Endothelial cell of umbilical vein (primary cell): ENCODE measurements at regions not wholly inside any gene's neighbourhood (a gene's known extent, or its start where the extent isn't known, plus 50 kb on each side); places are given as distances from the start of the nearest gene placed in this dataset.

Source experiments
- BruUV-seq: library from RNA; stranded (reverse); fragments of 400-500 nt; replicated peaks from 2 replicates; lab custom pipeline; 2021; lab: Mats Ljungman, UMichigan
- CTCF ChIA-PET: fragments of 300-600, 350-600 bp; sonication (Branson Sonifier 250); formaldehyde crosslinking; loops from one replicate; lab custom pipeline; 2021; ENCODE audit warnings: antibody characterized with exemption, inconsistent platforms; lab: Charles Lee
- POLR2A ChIA-PET: fragments of 300-600, 350-600 bp; sonication (Branson Sonifier 250); formaldehyde crosslinking; loops from one replicate; lab custom pipeline; 2021; ENCODE audit warnings: antibody characterized with exemption, inconsistent platforms; lab: Charles Lee
- DNase-seq: peaks from one replicate; pipeline ENCODE4 v3.0.0-alpha.2; 2011; ENCODE audit warnings: low read depth, low spot score
- FAIRE-seq: peaks from 2 replicates; lab custom pipeline; 2011; peaks lifted over from hg19 to GRCh38; lab: Jason Lieb, UNC
- H2AFZ ChIP-seq: 2 replicates; pipeline ENCODE4 v1.6.0; 2012; ENCODE audit warnings: low read depth, low read length, control low read depth, inconsistent platforms
- H3K27ac ChIP-seq: 2 replicates; pipeline ENCODE4 v1.5.1; 2011; ENCODE audit warnings: low read depth, mild to moderate bottlenecking, control low read depth, low read length, moderate library complexity; ENCODE audit not compliant: insufficient read depth
- H3K27me3 ChIP-seq, 2 experiments: 2 replicates each; pipeline versions ENCODE4 v1.6.0 to v1.6.1; 2011; ENCODE audit warnings: low read length in 2 of 2, mixed read lengths in 1 of 2; ENCODE audit not compliant: control insufficient read depth in 2 of 2, insufficient read depth in 2 of 2
- H3K36me3 ChIP-seq, 2 experiments: 2 replicates in 1 of 2; 3 replicates in 1 of 2; pipeline ENCODE4 v1.5.1; 2011; ENCODE audit warnings: low read length in 2 of 2, mild to moderate bottlenecking in 1 of 2, moderate library complexity in 1 of 2; ENCODE audit not compliant: control insufficient read depth in 2 of 2, insufficient read depth in 2 of 2; ENCODE audit errors: extremely low read depth in 1 of 2
- H3K4me1 ChIP-seq: 3 replicates; pipeline ENCODE4 v1.5.1; 2011; ENCODE audit warnings: mild to moderate bottlenecking, low read length; ENCODE audit not compliant: control insufficient read depth, insufficient read depth; ENCODE audit errors: extremely low read depth
- H3K4me2 ChIP-seq: 2 replicates; pipeline ENCODE4 v1.6.1; 2011; ENCODE audit warnings: low read length, control low read depth, mixed read lengths; ENCODE audit not compliant: insufficient read depth
- H3K4me3 ChIP-seq, 3 experiments: fragments of 200-600 bp in 1 of 3; sonication (generic), shearing (Covaris generic) in 1 of 3; replicated peaks in 1 of 3; 2 replicates each; pipeline ENCODE4 v1.5.1; 2011 to 2016; ENCODE audit warnings: control low read depth in 3 of 3, low read length in 3 of 3, mild to moderate bottlenecking in 2 of 3, inconsistent platforms in 1 of 3, low read depth in 1 of 3, moderate library complexity in 1 of 3; ENCODE audit not compliant: insufficient read depth in 1 of 3
- H3K79me2 ChIP-seq: 2 replicates; pipeline ENCODE4 v1.6.0; 2012; ENCODE audit warnings: low read length, inconsistent platforms; ENCODE audit not compliant: control insufficient read depth, insufficient read depth
- H3K9ac ChIP-seq: replicated peaks from 2 replicates; pipeline ENCODE3; 2011; ENCODE audit warnings: low read length, control low read depth; ENCODE audit not compliant: insufficient read depth; ENCODE audit errors: extremely low read depth
- H3K9me1 ChIP-seq: replicated peaks from 3 replicates; pipeline ENCODE4 v1.6.0; 2011; ENCODE audit warnings: mild to moderate bottlenecking, low read length; ENCODE audit not compliant: control insufficient read depth, insufficient read depth; ENCODE audit errors: extremely low read depth
- H3K9me3 ChIP-seq: replicated peaks from 2 replicates; pipeline ENCODE4 v1.5.1; 2012; ENCODE audit warnings: low read length, inconsistent platforms; ENCODE audit not compliant: control insufficient read depth, insufficient read depth
- H4K20me1 ChIP-seq: replicated peaks from 2 replicates; pipeline ENCODE3; 2011; ENCODE audit warnings: mild to moderate bottlenecking, low read length; ENCODE audit not compliant: control insufficient read depth, insufficient read depth; ENCODE audit errors: extremely low read depth
- EZH2 ChIP-seq: IDR thresholded peaks from 2 replicates; pipeline ENCODE4 v1.6.1; 2012; ENCODE audit warnings: borderline replicate concordance, low read depth, mild to moderate bottlenecking, moderate library complexity, low read length, inconsistent platforms; ENCODE audit not compliant: severe bottlenecking
- FOS ChIP-seq: IDR thresholded peaks from 2 replicates; pipeline ENCODE4 v1.6.1; 2011; ENCODE audit warnings: mild to moderate bottlenecking, low read length, moderate library complexity, borderline replicate concordance; ENCODE audit not compliant: insufficient read depth
- GATA2 ChIP-seq: IDR thresholded peaks from 2 replicates; pipeline ENCODE4 v1.7.0; 2011; ENCODE audit warnings: low read depth, mild to moderate bottlenecking, moderate library complexity, mixed read lengths, low read length; ENCODE audit not compliant: insufficient read length, insufficient read depth
- JUN ChIP-seq: IDR thresholded peaks from 2 replicates; pipeline ENCODE4 v1.6.1; 2011; ENCODE audit warnings: borderline replicate concordance, low read depth; ENCODE audit not compliant: insufficient read length, insufficient read depth
- MYC ChIP-seq: IDR thresholded peaks from one replicate; pipeline ENCODE4 v1.6.1; 2011; ENCODE audit warnings: mild to moderate bottlenecking, low read depth, low read length
- POLR2A ChIP-seq: IDR thresholded peaks from 2 replicates; pipeline ENCODE4 v1.6.1; 2012; ENCODE audit warnings: low read depth, mild to moderate bottlenecking, control low read depth, low read length
- POLR2AphosphoS5 ChIP-seq: IDR thresholded peaks from 2 replicates; pipeline ENCODE4 v1.6.1; 2012; ENCODE audit warnings: low read depth, mild to moderate bottlenecking, control low read depth, low read length, moderate library complexity; ENCODE audit not compliant: insufficient read depth
- dilution Hi-C: fragments of 300-500 bp; cut with MboI; formaldehyde crosslinking; loops from one replicate; pipeline ENCODE4 v1.15.0; 2019; ENCODE audit warnings: low sequenced_read_pairs; ENCODE audit not compliant: extremely low pct_ligation_motif_present
- intact Hi-C: fragments of 100-400 bp; cut with micrococcal nuclease; formaldehyde crosslinking; loops from one replicate; pipeline ENCODE4 v1.10.0; 2022
- TF ChIP-seq, protein P1 (sequence below): IDR thresholded peaks from 2 replicates; pipeline ENCODE4 v1.6.1; 2011; ENCODE audit not compliant: insufficient read depth, insufficient read length
- TF ChIP-seq, protein P2 (sequence below), 2 donors: IDR thresholded peaks; 1 replicate in 1 of 2; 2 replicates in 1 of 2; pipeline ENCODE4 v1.5.1; 2011; ENCODE audit warnings: low read length in 2 of 2, mild to moderate bottlenecking in 2 of 2, moderate library complexity in 2 of 2, control low read depth in 1 of 2, inconsistent platforms in 1 of 2, low read depth in 1 of 2; ENCODE audit not compliant: insufficient read depth in 1 of 2; ENCODE audit errors: extremely low read depth in 1 of 2

DNA sequence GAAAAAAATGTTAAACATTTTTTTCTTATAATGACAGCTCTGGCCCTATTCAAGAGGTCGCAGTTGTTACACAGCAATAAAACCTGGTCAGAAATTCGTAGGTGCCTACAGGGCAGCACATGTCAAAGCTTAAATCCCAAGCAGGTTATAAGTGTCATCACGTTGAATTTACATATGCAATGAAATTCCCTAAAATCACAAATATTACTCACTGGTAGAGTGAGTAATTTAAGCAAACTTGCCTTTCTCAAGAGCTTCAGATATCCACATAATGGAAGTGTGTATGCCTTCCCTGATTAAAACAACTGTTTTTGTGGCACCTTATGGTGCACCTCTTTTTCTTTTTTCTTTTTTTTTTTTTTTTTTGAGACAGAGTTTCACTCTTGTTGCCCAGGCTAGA lies 90.7 kb upstream of the FNDC3B start:
- H3K9me1 ChIP-seq, result no peaks in the 10 kb centered on the region
- no peak overlapping the region for H3K27ac ChIP-seq
- H3K9ac ChIP-seq, result no peak overlapping the region
- dilution Hi-C loops (no loop called here), intact Hi-C loops (no loop called here)
- H3K36me3 ChIP-seq, result no peaks in the 10 kb centered on the region
- no peaks in the 10 kb centered on the region for H3K9me3 ChIP-seq
- no peaks in the 10 kb centered on the region for H4K20me1 ChIP-seq
- POLR2A ChIA-PET, result no interaction called here
- no peak overlapping the region for H3K4me2 ChIP-seq
- TF ChIP-seq, protein P1, sequence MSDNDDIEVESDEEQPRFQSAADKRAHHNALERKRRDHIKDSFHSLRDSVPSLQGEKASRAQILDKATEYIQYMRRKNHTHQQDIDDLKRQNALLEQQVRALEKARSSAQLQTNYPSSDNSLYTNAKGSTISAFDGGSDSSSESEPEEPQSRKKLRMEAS, result no peak
- no peak for TF ChIP-seq EZH2
- TF ChIP-seq FOS, result no peak
- TF ChIP-seq JUN, result no peak
- TF ChIP-seq, protein P2, sequence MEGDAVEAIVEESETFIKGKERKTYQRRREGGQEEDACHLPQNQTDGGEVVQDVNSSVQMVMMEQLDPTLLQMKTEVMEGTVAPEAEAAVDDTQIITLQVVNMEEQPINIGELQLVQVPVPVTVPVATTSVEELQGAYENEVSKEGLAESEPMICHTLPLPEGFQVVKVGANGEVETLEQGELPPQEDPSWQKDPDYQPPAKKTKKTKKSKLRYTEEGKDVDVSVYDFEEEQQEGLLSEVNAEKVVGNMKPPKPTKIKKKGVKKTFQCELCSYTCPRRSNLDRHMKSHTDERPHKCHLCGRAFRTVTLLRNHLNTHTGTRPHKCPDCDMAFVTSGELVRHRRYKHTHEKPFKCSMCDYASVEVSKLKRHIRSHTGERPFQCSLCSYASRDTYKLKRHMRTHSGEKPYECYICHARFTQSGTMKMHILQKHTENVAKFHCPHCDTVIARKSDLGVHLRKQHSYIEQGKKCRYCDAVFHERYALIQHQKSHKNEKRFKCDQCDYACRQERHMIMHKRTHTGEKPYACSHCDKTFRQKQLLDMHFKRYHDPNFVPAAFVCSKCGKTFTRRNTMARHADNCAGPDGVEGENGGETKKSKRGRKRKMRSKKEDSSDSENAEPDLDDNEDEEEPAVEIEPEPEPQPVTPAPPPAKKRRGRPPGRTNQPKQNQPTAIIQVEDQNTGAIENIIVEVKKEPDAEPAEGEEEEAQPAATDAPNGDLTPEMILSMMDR (IDR thresholded peaks at IDR 0.05; ENCODE audit: extremely low read depth in 1 of 2, insufficient read depth in 1 of 2, low read depth in 1 of 2, low read length in 2 of 2), result no peak
- TF ChIP-seq POLR2AphosphoS5, result no peak
- no peak for TF ChIP-seq GATA2
- no peak for TF ChIP-seq POLR2A
- TF ChIP-seq MYC, result no peak
- BruUV-seq, result no TSS peak
- FAIRE-seq, result no peak
- H3K79me2 ChIP-seq, result no peaks in the 10 kb centered on the region
- H3K4me1 ChIP-seq, result peaks cover 22% of the 10 kb centered on the region
- H3K27me3 ChIP-seq, result no peaks in the 10 kb centered on the region
- CTCF ChIA-PET, result interaction anchor here (0.6 kb wide), 1 partner anchor 44 kb away, joined by 3 read pairs; no protein-coding TSS in a partner anchor
- H2AFZ ChIP-seq, result no peak overlapping the region
- no peak for DNase-seq
- no peak overlapping the region for H3K4me3 ChIP-seq
